Lower leg skin (tissue), 4 donors: ENCODE measurements at regions not wholly inside any gene's neighbourhood (a gene's known extent, or its start where the extent isn't known, plus 50 kb on each side); places are given as distances from the start of the nearest gene placed in this dataset.

Experiments
- DNase-seq, 2 donors: peaks; one replicate each; pipeline ENCODE4 v3.0.0-alpha.2; 2019; ENCODE audit warnings: low spot score in 2 of 2
- H3K4me3 ChIP-seq: fragments of 200-600 bp; sonication (generic); 2 replicates; pipeline ENCODE4 v1.5.1; 2017; ENCODE audit warnings: mild to moderate bottlenecking, low read depth; ENCODE audit not compliant: poor library complexity, severe bottlenecking
- POLR2A ChIP-seq, 2 donors: fragments of 450-650 bp; IDR thresholded peaks; one replicate each; pipeline ENCODE4 v1.6.1; 2016 to 2017; ENCODE audit warnings: antibody characterized with exemption in 2 of 2, mild to moderate bottlenecking in 1 of 2, moderate library complexity in 1 of 2
- WGBS, 2 donors: methylation state at CpG; one replicate each; pipeline ENCODE4 v1.1.5; 2018; 5-methylcytosine and 5-hydroxymethylcytosine counted together
- intact Hi-C: fragments of 100-400 bp; cut with DNase I; formaldehyde crosslinking; loops from one replicate; pipeline ENCODE4 v1.15.0; 2023; ENCODE audit warnings: low total_unique reads
- TF ChIP-seq, protein P1 (sequence below), 3 donors: fragments of 450-650 bp; IDR thresholded peaks; one replicate each; pipeline ENCODE4 v1.5.1; 2016; ENCODE audit warnings: antibody characterized with exemption in 3 of 3, mild to moderate bottlenecking in 3 of 3, moderate library complexity in 2 of 3

DNA sequence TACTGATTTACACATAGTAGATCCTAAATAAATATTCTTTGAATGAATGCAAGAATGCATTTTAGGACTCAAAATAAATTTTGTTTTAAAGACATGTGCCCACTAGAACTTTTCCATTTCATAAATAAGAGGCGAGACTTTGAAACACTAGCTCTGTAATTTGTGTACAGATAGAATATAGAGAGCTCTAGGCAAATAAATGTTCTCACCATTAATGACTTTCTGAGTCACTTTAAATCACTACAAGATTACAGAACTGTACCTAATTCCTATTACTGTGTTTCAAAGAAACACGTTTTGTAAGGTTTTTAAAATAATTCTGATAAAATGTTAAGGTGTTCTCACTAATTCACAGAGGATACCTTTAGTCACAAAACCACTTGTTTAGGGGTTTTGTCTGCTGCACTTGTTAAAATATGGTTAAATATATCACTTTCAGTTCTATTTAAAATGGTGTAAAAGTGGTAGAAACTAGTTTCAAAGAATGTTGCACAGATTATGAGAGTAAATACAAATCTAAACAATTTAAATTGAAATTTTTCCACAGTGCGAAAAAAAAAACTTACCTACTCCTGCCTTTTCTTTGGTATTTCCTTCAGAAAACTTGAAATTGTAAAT is 158.7 kb upstream of the ZC3H15 start:
- no peak for DNase-seq
- intact Hi-C loops = no loop called here
- 71 to 79% methylated on average over 3 of the region's 3 CpGs for WGBS, 2 donors
- H3K4me3 ChIP-seq = no peak overlapping the region
- TF ChIP-seq POLR2A (IDR thresholded peaks at IDR 0.05) = no peak
- TF ChIP-seq, protein P1, sequence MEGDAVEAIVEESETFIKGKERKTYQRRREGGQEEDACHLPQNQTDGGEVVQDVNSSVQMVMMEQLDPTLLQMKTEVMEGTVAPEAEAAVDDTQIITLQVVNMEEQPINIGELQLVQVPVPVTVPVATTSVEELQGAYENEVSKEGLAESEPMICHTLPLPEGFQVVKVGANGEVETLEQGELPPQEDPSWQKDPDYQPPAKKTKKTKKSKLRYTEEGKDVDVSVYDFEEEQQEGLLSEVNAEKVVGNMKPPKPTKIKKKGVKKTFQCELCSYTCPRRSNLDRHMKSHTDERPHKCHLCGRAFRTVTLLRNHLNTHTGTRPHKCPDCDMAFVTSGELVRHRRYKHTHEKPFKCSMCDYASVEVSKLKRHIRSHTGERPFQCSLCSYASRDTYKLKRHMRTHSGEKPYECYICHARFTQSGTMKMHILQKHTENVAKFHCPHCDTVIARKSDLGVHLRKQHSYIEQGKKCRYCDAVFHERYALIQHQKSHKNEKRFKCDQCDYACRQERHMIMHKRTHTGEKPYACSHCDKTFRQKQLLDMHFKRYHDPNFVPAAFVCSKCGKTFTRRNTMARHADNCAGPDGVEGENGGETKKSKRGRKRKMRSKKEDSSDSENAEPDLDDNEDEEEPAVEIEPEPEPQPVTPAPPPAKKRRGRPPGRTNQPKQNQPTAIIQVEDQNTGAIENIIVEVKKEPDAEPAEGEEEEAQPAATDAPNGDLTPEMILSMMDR (IDR thresholded peaks at IDR 0.05) = no peak

DNA sequence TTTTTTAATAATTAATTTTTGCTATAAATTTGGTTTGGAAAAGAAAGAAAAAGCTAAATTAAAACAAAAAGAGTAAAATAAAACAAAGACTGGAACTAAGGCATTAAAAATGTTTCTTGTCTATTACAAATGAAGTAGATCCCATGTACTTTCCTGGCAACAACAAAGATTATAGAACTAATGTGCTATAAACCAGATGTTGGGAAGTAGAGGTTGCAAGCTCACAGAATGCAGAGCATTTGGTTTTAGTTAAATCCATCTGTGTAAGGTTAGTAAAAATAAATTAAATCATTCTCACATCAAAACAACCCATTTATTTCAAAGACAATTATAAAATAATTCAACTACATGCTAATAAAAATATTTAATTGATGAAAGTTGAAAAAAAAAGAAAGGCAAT is 157.2 kb upstream of the ZC3H15 start:
- H3K4me3 ChIP-seq = no peak overlapping the region
- TF ChIP-seq, protein P1 (IDR thresholded peaks at IDR 0.05) = no peak
- TF ChIP-seq POLR2A (IDR thresholded peaks at IDR 0.05) = no peak
- intact Hi-C loops = no loop called here
- DNase-seq = no peak

- intact Hi-C loops = no loop called here
- WGBS, 2 donors = 97 to 98% methylated on average over 1 of the region's 1 CpG
- no peak for DNase-seq
- TF ChIP-seq, protein P1 (IDR thresholded peaks at IDR 0.05) = no peak
- TF ChIP-seq POLR2A (IDR thresholded peaks at IDR 0.05) = no peak
- no peak overlapping the region for H3K4me3 ChIP-seq
Observed at GRCh38 chr2:186330050-186330449, 156.0 kb upstream of the ZC3H15 start.

GRCh38 chr2:186339716-186340115 is 146.3 kb upstream of the ZC3H15 start:
- intact Hi-C loops = no loop called here
- no peak for DNase-seq
- TF ChIP-seq, protein P1 (IDR thresholded peaks at IDR 0.05) = no peak
- no peak for TF ChIP-seq POLR2A (IDR thresholded peaks at IDR 0.05)
- 90% methylated on average over 1 of the region's 1 CpG for WGBS, 2 donors
- no peak overlapping the region for H3K4me3 ChIP-seq

- no peak overlapping the region for H3K4me3 ChIP-seq
- WGBS, 2 donors = 100% methylated on average over 1 of the region's 1 CpG
- intact Hi-C loops = no loop called here
- no peak for DNase-seq
- no peak for TF ChIP-seq POLR2A (IDR thresholded peaks at IDR 0.05)
- TF ChIP-seq, protein P1 (IDR thresholded peaks at IDR 0.05) = no peak
Observed at GRCh38 chr2:186342029-186342428, 144.0 kb upstream of the ZC3H15 start.

GRCh38 chr2:186345745-186346144 is 140.3 kb upstream of the ZC3H15 start:
- DNase-seq = no peak
- 38 to 55% methylated on average over 5 of the region's 5 CpGs for WGBS, 2 donors
- no peak for TF ChIP-seq POLR2A (IDR thresholded peaks at IDR 0.05)
- TF ChIP-seq, protein P1 (IDR thresholded peaks at IDR 0.05) = no peak
- intact Hi-C loops = no loop called here
- no peak overlapping the region for H3K4me3 ChIP-seq
